ENCODE measurements at regions not wholly inside any gene's neighbourhood (a gene's known extent, or its start where the extent isn't known, plus 50 kb on each side); places are given as distances from the start of the nearest gene placed in this dataset.

DNA sequence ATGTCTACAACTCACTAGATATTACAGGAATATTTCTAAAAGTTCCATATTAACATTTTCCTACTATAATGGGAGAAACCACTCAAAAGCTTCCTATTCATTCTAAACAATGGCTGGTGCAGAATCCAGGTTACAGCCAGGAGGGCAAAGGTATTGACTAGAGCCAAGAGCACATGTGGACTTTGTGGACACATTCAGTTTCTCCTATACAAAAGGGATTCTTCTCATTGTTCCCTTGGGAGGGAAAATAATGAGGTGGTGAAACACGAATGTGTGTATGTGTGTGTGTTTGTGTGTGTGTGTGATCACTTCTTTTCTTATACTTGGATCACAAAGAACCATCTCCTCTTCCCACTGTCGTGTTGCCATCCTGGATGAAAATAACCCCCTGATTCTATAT lies 1000.0 kb downstream of the ADGRL2 start:
- TF ChIP-seq, protein P1, sequence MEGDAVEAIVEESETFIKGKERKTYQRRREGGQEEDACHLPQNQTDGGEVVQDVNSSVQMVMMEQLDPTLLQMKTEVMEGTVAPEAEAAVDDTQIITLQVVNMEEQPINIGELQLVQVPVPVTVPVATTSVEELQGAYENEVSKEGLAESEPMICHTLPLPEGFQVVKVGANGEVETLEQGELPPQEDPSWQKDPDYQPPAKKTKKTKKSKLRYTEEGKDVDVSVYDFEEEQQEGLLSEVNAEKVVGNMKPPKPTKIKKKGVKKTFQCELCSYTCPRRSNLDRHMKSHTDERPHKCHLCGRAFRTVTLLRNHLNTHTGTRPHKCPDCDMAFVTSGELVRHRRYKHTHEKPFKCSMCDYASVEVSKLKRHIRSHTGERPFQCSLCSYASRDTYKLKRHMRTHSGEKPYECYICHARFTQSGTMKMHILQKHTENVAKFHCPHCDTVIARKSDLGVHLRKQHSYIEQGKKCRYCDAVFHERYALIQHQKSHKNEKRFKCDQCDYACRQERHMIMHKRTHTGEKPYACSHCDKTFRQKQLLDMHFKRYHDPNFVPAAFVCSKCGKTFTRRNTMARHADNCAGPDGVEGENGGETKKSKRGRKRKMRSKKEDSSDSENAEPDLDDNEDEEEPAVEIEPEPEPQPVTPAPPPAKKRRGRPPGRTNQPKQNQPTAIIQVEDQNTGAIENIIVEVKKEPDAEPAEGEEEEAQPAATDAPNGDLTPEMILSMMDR (IDR thresholded peaks at IDR 0.05): no peak
- no peak for TF ChIP-seq CBFB (CRISPR knock-in tag; IDR thresholded peaks at IDR 0.05; ENCODE audit: low read depth)
- no peak for TF ChIP-seq NR2C2 (CRISPR knock-in tag; IDR thresholded peaks at IDR 0.05)
- TF ChIP-seq CREB1 (CRISPR knock-in tag; IDR thresholded peaks at IDR 0.05): no peak
